ENCODE measurements at regions not wholly inside any gene's neighbourhood (a gene's known extent, or its start where the extent isn't known, plus 50 kb on each side); places are given as distances from the start of the nearest gene placed in this dataset.

GRCh38 chr15:39365873-39366272 is 215.0 kb upstream of the THBS1 start:
- no peak for DNase-seq

GRCh38 chr15:39367596-39367995 is 213.3 kb upstream of the THBS1 start:
- no peak for DNase-seq

GRCh38 chr15:39369768-39370167 is 211.1 kb upstream of the THBS1 start:
- no peak for DNase-seq

GRCh38 chr15:39376371-39376909 is 204.4 kb upstream of the THBS1 start:
- DNase-seq = no peak

- peak; percentile 55 for DNase-seq
These were observed 199.4 kb upstream of the THBS1 start for GRCh38 chr15:39381517-39381916.

- no peak for DNase-seq
These were observed 192.8 kb upstream of the THBS1 start for GRCh38 chr15:39388118-39388517.

GRCh38 chr15:39391230-39391629 is 189.6 kb upstream of the THBS1 start:
- no peak for DNase-seq

GRCh38 chr15:39392469-39393047 is 188.3 kb upstream of the THBS1 start:
- no peak for DNase-seq

- DNase-seq = no peak
These were observed 187.1 kb upstream of the THBS1 start for GRCh38 chr15:39393575-39394335.

- no peak for DNase-seq
These were observed 186.4 kb upstream of the THBS1 start for GRCh38 chr15:39394496-39394895.

GRCh38 chr15:39396979-39397615 is 183.8 kb upstream of the THBS1 start:
- DNase-seq = no peak

GRCh38 chr15:39397883-39398282 is 183.0 kb upstream of the THBS1 start:
- DNase-seq = no peak

- no peak for DNase-seq
These were observed 181.3 kb upstream of the THBS1 start for GRCh38 chr15:39399600-39399999.

GRCh38 chr15:39400002-39400401 is 180.9 kb upstream of the THBS1 start:
- DNase-seq = no peak

GRCh38 chr15:39400821-39401550 is 179.9 kb upstream of the THBS1 start:
- no peak for DNase-seq

GRCh38 chr15:39403640-39404117 is 177.2 kb upstream of the THBS1 start:
- DNase-seq = no peak

- no peak for DNase-seq
These were observed 176.1 kb upstream of the THBS1 start for GRCh38 chr15:39404767-39405181.

GRCh38 chr15:39406485-39406884 is 174.4 kb upstream of the THBS1 start:
- no peak for DNase-seq

- DNase-seq = no peak
These were observed 173.8 kb upstream of the THBS1 start for GRCh38 chr15:39407116-39407515.

GRCh38 chr15:39409876-39410530 is 170.9 kb upstream of the THBS1 start:
- no peak for DNase-seq

GRCh38 chr15:39411102-39411989 is 169.5 kb upstream of the THBS1 start:
- DNase-seq = no peak

GRCh38 chr15:39413558-39413957 is 167.3 kb upstream of the THBS1 start:
- DNase-seq = no peak

Data from NCI-H526 treated with DMSO at 0.1 percent for 48 hours (cell line).